GM19455 (cell line): ENCODE measurements at regions not wholly inside any gene's neighbourhood (a gene's known extent, or its start where the extent isn't known, plus 50 kb on each side); places are given as distances from the start of the nearest gene placed in this dataset.
"Not testable (repeated sequence)": the region's sequence is repeated elsewhere in the genome, so short reads cannot be mapped to it uniquely, and the experiment has no call there.

Experiments
- ATAC-seq: cut with Tn5 transposase; IDR thresholded peaks from one replicate; pipeline ENCODE4 v1.9.1; 2021; ENCODE audit not compliant: unreplicated experiment

DNA sequence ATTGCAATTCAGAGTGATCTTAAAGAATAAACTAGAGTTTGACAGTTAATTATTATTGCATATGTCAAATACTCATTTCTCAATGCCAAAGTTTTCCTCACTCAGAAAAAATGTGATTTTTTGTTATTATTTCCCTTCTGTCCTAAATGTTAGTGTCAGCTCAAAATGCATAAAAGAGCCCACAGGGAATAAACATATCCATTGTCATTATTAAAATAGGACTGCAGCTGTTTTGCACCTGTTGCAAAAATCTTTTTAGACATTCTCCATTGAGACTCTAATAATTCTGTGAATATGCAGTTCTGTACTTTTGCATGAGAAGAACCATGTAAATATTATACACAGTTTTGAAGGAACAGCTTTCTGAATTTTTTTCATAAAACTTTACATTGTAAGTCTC lies 540.0 kb upstream of the SLC39A10 start:
- no peak for ATAC-seq

DNA sequence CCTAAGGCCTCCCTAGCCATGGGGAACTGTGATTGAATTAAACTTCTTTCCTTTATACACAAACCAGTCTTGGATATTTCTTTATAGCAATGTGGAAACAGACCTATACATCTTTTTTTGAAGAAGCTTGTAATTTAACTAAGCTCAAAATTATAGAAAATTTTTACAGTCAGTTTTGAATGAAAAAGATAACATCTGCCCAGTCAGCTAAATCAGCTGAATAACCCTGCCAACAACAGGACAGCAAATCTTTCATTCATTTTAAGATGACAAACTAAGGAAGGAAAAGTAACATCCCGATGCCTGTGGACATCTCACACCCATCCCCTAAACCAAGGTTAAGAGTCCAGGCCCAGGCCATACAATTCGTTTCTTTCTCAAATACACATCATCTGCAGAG lies 541.3 kb upstream of the SLC39A10 start:
- ATAC-seq, result no peak

DNA sequence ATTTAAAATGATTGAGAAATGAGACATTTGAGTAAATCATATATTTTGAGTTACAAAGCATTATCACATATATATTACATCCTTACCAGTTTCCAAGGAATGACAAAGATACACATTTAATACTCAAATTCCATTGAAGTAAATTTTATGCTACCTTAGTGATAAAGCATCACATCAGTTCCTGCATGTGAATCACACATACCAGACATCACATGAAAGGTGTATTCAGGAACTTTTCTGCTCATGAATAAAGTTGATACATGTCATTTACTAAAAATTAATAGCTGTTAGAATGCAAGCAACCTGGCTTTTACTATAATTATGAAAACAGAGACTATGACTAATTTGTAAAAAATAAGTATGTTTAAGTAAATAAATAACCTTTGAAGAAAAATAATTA lies 548.8 kb upstream of the SLC39A10 start:
- ATAC-seq, result no peak

DNA sequence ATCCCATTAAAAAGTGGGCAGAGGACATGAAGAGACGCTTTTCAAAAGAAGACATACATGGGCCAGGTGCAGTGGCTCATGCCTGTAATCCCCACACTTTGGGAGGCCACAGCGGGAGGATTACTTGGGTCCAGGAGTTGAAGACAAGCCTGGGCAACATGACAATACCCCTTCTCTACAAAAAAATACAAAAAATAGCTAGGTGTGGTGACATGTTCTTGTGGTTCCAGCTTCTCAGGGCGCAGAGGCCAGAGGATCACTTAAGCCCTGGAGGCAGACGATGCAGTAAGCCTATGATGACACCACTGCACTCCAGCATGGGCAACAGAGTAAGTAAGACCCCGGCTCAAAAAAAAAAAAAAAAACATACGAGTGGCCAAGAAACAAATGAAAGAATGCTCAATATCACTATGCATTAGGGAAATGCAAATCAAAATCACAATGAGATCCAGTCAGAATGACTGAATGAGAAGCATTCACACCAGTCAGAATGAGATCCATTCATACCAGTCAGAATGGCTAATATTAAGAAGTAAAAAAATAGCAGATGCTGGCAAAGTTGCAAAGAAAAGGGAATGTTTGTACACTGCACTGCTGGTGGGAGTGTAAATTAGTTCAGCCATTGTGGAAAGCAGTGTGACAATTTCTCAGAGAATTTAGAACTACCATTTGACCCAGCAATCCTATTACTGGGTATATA lies 550.2 kb upstream of the SLC39A10 start:
- no peak for ATAC-seq

DNA sequence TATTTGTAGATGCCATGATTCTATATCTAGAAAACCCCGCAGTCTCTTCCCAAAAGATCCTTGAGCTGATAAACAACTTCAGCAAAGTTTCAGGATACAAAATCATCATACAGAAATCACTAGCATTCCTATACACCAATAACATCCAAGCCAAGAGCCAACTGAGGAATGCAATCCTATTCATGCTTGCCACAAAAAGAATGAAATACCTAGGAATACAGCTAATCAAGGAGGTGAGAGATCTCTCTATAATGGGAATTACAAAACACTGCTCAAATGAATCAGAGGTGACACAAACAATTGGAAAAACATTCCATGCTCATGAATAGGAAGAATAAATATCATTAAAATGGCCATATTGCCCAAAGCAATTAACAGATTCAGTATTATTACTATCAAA lies 551.4 kb upstream of the SLC39A10 start:
- ATAC-seq, result no peak

DNA sequence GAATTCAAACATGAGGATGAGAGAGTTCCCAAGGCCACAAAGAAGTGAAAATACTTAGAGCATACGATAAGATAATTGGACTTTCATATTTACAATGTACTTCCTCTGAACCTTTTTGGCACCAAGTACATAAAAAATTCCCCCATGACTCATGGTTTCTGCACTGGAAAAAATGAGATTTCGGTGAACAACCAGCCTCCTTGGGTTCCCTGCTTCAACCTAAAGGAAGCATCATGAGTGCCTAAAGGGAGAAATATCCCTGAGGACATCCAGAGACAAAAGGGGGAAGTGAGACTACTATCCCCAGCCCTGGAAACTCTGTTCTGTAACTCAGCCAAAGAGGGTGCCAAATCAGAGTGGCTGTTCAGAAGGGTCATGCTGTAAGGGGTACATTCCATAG lies 562.7 kb upstream of the SLC39A10 start:
- no peak for ATAC-seq

DNA sequence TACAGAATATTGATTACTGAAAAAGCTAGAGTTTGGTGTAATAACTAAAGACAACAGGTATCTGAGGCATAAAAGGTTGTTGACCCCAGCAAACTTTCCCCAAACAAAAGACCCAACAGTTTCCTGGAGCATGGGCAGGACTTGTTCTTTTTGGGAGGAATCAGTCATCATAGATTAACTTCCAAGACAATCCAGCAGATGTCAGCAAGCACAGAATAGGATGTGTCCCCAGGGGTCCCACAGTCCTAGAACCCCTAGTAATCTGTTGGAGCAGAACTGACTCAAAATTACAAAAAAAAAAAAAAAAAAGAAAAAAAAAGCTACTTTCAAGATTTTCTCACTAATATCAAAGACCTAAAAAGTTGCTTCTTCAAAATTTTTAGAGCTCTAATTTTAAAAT lies 564.7 kb upstream of the SLC39A10 start:
- no peak for ATAC-seq

DNA sequence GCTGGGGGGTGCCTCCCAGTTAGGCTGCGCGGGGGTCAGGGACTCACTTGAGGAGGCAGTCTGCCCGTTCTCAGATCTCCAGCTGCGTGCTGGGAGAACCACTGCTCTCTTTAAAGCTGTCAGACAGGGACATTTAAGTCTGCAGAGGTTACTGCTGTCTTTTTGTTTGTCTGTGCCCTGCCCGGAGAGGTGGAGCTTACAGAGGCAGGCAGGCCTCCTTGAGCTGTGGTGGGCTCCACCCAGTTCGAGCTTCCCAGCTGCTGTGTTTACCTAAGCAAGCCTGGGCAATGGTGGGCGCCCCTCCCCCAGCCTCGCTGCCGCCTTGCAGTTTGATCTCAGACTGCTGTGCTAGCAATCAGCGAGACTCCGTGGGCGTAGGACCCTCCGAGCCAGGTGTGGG lies 584.2 kb upstream of the SLC39A10 start:
- not testable (repeated sequence) for ATAC-seq

DNA sequence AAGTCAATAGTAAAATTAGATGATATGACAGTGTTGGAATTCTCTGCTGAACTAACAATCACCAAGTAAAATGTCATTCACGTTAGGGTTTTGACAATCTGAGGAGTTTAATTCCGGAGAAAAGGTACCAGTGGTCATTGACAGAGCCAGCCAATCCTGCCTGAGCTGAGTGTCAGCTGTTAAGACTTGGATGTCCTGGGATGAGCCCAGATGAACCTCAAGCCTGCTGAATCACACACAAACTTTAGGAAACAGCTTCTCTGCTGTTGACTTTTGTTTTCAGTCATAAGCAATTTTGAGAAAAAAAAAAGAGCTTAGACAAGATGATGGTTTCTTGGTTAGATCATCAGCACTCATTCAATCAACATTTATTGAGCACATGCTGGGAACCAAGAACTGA lies 600.0 kb upstream of the SLC39A10 start:
- ATAC-seq, result no peak

DNA sequence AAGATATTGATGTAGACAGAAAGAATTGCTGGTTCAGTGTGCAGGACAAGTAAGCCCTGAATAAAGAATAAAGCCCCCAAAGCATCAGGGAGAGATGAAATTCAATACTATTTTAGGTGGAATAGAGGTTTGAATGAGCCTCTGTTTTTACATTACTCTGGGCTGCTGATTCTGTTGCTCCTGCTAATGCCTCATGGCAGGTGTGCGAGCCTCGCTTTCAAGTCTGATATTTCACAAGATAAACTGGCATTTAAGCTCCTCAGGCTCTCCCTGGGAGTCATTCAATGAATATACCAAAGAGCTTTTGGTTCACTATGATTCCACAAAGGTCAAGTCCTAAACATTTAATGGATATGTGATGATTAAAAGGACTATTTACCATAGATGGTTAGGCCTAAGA lies 601.0 kb upstream of the SLC39A10 start:
- ATAC-seq, result no peak

DNA sequence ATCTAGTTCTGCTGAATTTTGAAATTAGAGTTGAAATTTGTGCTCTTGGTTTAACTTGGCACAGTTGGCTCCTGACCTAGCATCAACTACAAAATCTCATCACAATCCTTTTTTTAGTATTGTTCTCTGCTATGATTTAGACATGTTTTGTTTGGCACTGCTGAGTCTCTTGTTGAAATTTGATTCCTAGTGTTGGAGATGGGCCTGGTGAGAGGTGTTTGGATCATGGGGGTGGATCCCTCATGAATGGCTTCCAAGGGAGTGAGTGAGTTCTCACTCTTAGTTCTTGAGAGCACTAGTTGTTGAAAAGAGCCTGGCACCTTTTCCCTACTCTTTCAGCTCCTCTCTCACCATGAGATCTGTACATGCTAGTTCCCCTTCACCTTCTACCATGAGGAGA lies 605.6 kb upstream of the SLC39A10 start:
- ATAC-seq, result no peak

DNA sequence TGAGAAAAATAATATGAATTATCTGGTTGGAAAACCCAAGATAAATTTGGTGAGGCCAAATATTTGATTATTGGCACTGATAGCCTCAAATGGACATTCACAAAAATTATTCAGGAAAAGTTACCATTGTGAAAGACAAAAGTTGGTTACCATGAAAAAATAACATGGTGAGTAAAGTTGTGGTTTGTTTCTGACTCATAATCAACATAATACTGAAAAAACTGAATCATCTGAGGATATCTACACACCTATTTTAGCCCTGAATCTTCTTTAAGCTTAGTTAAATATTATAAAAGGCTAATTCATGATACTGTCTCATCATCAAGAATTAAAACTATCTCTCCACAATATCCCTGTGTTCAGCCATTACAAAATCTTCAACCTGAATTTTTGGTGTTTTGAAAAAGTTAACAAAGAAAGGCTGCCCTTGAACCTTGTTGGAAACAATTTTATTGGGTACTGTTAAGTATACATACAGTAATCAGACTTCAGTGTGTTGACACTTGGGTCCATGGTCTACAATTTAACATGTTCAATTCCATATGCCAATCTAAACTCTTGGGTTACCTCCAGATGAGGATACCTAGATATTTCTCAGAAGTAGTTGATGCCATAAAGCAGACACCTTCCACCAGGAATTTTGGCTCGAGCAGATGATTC lies 607.5 kb upstream of the SLC39A10 start:
- ATAC-seq, result no peak

DNA sequence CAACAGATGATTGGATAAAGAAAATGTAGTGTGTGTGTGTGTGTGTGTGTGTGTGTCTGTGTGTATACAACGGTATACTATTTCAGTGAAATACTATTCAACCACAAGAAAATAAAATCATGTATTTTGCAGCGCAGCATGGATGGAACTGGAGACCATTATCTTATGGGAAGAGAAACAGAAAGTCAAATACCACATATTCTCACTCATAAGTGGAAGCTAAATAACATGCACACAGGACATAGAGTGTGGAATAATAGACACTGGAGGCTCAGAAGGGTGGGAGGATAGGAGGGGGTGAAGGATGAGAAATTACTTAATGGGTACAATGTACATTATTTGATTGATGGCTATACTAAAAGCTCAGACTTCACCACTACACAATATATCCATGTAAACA lies 609.1 kb upstream of the SLC39A10 start:
- ATAC-seq, result no peak

DNA sequence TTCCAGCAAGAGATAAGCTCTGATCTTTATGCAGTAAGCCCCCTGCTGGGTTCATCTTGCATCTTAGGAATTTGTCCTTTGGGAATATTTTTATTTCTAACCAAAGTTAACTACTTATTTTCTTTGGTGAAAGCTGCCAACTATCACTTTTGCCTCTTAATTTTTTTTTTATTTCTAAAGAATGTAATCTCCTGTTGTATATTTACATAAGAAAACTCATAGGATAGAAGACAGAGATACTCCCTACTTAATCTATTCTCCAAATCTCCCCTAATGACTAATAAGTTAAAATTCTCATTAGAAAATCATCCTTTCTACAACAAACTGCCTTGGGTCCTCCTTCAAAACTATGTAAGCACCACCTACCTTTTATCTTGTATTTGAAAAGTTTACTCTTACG lies 612.2 kb upstream of the SLC39A10 start:
- no peak for ATAC-seq

DNA sequence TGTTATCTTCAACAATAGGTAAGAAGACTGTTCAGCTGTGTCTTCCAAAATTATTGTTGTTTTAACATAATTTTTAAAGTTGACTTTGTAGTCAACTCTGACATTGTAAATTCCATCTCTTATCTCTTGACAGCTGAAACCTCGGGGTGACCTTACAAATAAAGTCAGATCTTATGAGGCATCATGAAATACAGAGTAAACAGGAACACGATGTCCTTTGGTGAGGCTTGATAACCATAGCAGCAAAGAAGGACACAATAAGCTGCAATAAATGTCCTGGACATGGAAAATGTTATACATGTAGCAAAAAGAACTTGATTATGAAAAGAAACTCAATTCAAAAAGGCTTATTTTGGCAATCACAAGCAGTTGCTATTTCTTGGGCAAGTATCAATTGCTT lies 618.9 kb upstream of the SLC39A10 start:
- ATAC-seq, result no peak

DNA sequence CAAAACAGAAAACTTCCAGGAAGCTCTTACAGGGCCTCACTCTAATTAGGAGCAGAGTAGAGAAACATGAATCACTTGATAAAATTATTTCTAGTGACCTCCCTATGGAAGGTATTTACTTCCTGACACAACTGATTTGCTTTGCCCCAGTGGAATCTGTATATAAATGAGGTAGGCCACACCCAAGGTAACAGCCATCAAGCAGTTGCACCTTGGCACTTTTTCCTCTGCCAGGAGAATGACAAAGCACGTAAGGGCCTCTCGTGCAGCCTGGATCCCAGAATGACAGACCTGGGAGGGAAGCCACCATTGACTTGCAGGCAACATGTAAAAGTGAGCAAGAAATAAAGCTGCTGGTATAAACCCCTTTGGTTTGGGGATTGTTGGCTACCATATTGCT lies 620.0 kb upstream of the SLC39A10 start:
- ATAC-seq, result no peak

DNA sequence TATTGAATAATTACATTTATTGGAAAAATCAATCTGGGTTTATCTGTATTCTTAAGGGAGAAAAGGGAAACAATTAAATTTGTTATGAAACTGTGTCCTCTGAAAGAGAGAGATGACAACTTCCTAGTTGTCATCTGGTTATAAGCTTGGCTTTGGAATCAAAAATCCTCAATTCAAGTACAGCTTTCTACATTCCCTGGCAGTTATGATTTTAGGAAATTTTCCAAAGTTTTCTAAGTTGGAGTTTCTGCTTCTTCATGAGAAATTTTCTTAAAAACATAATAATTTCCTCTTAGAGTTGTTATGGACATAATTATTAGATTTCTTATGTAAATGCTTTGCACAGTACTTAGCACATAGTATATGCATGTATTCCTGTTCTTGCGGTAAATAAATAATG lies 625.6 kb upstream of the SLC39A10 start:
- no peak for ATAC-seq

DNA sequence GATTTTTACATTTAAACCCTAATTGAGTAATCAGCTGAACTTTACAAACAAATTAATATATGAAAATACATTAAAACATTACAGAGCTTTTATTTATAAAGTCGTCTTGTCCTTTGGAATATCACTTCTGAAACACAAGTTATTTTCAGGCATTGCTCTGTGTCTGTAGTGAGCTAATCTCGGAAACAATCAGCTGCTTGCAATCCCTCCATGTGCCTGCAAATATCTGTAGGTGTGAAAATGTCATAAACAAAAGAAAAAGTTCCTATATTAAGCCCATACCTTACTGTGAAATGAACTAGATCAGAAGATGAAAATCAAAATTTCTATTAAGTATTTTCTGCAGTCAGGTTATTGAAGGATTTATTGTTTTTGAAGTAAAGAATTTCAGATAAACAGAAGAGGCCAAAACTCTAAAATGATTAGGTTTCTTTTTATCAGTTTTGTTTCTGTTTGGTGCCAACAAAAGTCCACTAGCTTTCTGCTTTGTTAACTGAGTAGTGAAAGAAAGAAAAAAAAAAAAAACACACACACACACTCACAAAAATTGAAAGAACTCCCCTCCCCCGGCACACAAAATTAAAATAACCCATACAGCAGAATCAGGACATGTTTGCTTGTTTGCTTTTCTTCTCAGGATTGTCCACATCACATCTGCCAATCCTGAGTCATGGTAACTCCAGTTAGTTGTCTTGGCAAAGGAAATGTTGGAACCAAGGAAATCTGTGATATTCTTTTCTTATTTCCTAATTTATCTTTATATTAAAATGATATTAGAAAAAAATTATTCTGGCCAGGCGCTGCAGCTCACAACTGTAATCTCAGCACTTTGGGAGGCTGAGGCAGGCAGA lies 627.0 kb upstream of the SLC39A10 start:
- no peak for ATAC-seq

DNA sequence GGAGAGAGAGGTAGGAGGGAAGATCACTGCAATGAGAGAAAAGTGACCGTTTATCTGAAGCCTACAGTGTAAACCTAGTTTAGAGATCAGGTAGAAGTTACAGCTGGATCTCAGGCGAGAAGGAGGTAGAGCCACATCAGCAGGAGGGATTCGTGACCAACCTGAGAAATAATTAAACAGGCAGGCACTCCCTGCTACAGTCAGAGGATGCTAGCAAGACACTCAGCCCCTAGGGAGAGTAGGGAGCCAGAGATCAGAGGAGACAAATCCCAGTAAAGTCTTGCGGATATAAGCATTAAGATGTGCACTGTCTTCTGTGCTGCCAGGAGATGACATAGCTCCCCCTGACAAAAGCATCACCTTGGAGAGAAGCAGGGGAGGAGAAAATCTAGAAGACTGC lies 629.1 kb upstream of the SLC39A10 start:
- ATAC-seq, result no peak

DNA sequence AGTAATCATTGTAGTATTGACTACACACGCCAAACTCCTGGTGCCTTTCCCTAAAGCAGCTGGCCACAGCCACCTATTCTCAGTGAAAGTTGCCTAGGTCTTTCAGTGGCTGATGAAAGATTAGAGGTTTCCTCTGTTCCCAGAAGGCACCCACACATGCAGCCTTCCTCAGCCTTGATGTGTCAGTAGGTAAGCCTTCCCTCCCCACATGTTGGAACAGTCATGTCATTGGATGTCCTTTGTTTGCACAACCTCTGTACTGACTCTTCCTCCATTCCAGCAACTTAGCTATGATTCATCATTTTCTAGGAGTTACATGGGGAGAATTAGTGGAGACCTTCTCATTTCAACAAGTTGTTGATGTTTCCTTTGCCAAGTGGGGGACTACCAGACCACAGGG lies 630.8 kb upstream of the SLC39A10 start:
- ATAC-seq, result no peak

DNA sequence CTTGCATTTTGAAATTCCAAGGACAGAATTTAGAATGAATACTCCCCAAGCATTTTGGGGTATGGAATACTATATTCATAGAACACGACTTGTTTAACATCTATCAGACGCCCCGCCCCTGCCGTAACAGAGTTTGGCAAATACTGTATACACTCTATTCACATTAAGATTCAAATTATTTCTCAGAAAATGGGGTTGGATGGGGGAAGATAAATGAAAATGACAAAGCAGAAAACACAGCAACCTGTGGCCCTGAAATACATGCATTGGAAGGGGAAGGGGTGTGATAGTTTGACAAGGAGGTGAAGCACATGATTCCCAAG lies 634.6 kb upstream of the SLC39A10 start:
- no peak for ATAC-seq
